GM19240 (cell line): ENCODE measurements at regions not wholly inside any gene's neighbourhood (a gene's known extent, or its start where the extent isn't known, plus 50 kb on each side); places are given as distances from the start of the nearest gene placed in this dataset.

Experiments used
- DNase-seq: peaks from one replicate; pipeline ENCODE4 v3.0.0; 2011; ENCODE audit warnings: low spot score; ENCODE audit not compliant: insufficient read length

GRCh38 chr6:147856687-147857086, 348.2 kb downstream of the SAMD5 start:
- DNase-seq = no peak

- DNase-seq = no peak
Measured at GRCh38 chr6:147858421-147858820, 349.9 kb downstream of the SAMD5 start.

- DNase-seq = no peak
Measured at GRCh38 chr6:147859071-147859470, 350.6 kb downstream of the SAMD5 start.

- DNase-seq = no peak
Measured at GRCh38 chr6:147861696-147862095, 353.2 kb downstream of the SAMD5 start.

GRCh38 chr6:147867433-147868226, 359.1 kb downstream of the SAMD5 start:
- DNase-seq = no peak

GRCh38 chr6:147868427-147869190, 360.1 kb downstream of the SAMD5 start:
- no peak for DNase-seq

- no peak for DNase-seq
Measured at GRCh38 chr6:147869201-147869600, 360.7 kb downstream of the SAMD5 start.

- DNase-seq = no peak
Measured at GRCh38 chr6:147869869-147870268, 361.4 kb downstream of the SAMD5 start.

GRCh38 chr6:147870506-147871110, 362.1 kb downstream of the SAMD5 start:
- no peak for DNase-seq

- no peak for DNase-seq
Measured at GRCh38 chr6:147872002-147872401, 363.5 kb downstream of the SAMD5 start.

- DNase-seq = no peak
Measured at GRCh38 chr6:147873816-147874215, 365.3 kb downstream of the SAMD5 start.

GRCh38 chr6:147874322-147874721, 365.8 kb downstream of the SAMD5 start:
- no peak for DNase-seq

GRCh38 chr6:147879031-147879580, 370.6 kb downstream of the SAMD5 start:
- DNase-seq = no peak

GRCh38 chr6:147881432-147881831, 372.9 kb downstream of the SAMD5 start:
- DNase-seq = no peak

- no peak for DNase-seq
Measured at GRCh38 chr6:147888374-147888773, 379.9 kb downstream of the SAMD5 start.

GRCh38 chr6:147891671-147892070, 383.2 kb downstream of the SAMD5 start:
- no peak for DNase-seq

- no peak for DNase-seq
Measured at GRCh38 chr6:147892476-147892875, 384.0 kb downstream of the SAMD5 start.

GRCh38 chr6:147895272-147895671, 386.8 kb downstream of the SAMD5 start:
- no peak for DNase-seq

GRCh38 chr6:147900247-147900830, 391.8 kb downstream of the SAMD5 start:
- no peak for DNase-seq

GRCh38 chr6:147903321-147903720, 394.8 kb downstream of the SAMD5 start:
- DNase-seq = no peak

GRCh38 chr6:147903931-147904330, 395.4 kb downstream of the SAMD5 start:
- no peak for DNase-seq

GRCh38 chr6:147904416-147904815, 395.9 kb downstream of the SAMD5 start:
- DNase-seq = no peak
